ENCODE measurements at regions not wholly inside any gene's neighbourhood (a gene's known extent, or its start where the extent isn't known, plus 50 kb on each side); places are given as distances from the start of the nearest gene placed in this dataset.

DNA sequence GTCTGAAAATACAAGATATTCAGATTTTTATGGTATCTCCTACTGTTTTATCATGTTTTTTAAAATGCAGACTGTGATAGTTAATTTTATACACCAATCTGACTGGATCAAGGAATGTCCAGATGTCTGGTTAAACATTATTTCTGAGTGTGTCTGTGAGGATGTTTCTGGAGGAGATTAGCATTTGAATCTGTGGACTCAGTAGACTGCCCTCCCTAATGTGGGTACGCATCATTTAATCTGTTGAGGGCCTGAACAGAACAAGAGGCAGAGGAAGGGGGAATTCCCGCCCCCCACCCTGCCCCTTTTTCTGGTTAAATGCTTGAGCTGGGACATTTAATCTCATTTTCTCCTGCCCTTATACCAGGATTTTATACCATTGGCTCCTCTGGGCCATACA is 72.1 kb downstream of the AVPR1A start (continued):
- TF ChIP-seq, protein P1, sequence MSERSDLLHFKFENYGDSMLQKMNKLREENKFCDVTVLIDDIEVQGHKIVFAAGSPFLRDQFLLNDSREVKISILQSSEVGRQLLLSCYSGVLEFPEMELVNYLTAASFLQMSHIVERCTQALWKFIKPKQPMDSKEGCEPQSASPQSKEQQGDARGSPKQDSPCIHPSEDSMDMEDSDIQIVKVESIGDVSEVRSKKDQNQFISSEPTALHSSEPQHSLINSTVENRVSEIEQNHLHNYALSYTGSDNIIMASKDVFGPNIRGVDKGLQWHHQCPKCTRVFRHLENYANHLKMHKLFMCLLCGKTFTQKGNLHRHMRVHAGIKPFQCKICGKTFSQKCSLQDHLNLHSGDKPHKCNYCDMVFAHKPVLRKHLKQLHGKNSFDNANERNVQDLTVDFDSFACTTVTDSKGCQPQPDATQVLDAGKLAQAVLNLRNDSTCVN (tag by site-specific recombination; optimal IDR thresholded peaks at IDR 0.05) = no peak
- TF ChIP-seq, protein P2, sequence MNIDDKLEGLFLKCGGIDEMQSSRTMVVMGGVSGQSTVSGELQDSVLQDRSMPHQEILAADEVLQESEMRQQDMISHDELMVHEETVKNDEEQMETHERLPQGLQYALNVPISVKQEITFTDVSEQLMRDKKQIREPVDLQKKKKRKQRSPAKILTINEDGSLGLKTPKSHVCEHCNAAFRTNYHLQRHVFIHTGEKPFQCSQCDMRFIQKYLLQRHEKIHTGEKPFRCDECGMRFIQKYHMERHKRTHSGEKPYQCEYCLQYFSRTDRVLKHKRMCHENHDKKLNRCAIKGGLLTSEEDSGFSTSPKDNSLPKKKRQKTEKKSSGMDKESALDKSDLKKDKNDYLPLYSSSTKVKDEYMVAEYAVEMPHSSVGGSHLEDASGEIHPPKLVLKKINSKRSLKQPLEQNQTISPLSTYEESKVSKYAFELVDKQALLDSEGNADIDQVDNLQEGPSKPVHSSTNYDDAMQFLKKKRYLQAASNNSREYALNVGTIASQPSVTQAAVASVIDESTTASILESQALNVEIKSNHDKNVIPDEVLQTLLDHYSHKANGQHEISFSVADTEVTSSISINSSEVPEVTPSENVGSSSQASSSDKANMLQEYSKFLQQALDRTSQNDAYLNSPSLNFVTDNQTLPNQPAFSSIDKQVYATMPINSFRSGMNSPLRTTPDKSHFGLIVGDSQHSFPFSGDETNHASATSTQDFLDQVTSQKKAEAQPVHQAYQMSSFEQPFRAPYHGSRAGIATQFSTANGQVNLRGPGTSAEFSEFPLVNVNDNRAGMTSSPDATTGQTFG (tag by site-specific recombination; IDR thresholded peaks at IDR 0.05; ENCODE audit: borderline replicate concordance) = no peak
- TF ChIP-seq, protein P3, sequence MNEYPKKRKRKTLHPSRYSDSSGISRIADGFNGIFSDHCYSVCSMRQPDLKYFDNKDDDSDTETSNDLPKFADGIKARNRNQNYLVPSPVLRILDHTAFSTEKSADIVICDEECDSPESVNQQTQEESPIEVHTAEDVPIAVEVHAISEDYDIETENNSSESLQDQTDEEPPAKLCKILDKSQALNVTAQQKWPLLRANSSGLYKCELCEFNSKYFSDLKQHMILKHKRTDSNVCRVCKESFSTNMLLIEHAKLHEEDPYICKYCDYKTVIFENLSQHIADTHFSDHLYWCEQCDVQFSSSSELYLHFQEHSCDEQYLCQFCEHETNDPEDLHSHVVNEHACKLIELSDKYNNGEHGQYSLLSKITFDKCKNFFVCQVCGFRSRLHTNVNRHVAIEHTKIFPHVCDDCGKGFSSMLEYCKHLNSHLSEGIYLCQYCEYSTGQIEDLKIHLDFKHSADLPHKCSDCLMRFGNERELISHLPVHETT (tag by site-specific recombination; IDR thresholded peaks at IDR 0.05) = no peak
- TF ChIP-seq MEIS1 (CRISPR knock-in tag; IDR thresholded peaks at IDR 0.05; ENCODE audit: borderline replicate concordance) = no peak
- no peak for TF ChIP-seq GLIS2 (tag by site-specific recombination; IDR thresholded peaks at IDR 0.05)

DNA sequence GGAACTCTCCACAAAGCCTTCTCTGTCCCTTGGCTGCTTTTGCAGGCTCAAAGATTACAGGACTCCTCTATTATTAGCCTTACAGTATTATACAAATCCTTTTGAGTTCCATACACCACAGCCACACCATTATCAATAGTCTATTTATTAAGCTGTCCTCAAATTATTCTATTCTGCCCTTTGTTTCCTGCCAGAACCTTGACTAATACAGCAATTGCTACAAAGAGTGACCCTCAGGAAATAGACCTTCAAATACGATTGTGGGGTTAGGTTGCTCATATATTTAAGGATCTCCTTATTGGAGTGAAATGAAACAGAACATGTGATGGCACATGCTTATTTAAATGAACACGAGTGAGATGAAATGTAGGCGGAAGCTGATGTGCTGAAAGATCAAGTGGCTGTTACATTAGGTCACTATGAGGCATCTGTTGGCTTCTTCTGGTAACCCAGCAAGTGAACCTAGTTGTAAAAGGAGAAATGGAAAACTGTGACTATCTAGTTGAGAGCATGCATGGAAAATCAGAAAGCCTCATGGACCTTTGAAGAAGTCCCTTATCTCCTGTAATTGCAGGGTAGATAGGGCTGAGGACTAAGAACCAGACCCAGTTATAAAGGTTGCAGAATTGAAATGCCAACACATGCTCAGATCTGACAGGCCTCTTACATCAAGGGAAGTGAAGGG is 75.5 kb downstream of the AVPR1A start:
- no peaks in the 10 kb centered on the region for H3K36me3 ChIP-seq (ENCODE audit: control insufficient read depth in 2 of 2, insufficient read depth in 1 of 2, low read length in 2 of 2)
- H3K9me3 ChIP-seq (ENCODE audit: control insufficient read depth, insufficient read depth, low read depth, low read length) = no peaks in the 10 kb centered on the region
- TF ChIP-seq, protein P4, sequence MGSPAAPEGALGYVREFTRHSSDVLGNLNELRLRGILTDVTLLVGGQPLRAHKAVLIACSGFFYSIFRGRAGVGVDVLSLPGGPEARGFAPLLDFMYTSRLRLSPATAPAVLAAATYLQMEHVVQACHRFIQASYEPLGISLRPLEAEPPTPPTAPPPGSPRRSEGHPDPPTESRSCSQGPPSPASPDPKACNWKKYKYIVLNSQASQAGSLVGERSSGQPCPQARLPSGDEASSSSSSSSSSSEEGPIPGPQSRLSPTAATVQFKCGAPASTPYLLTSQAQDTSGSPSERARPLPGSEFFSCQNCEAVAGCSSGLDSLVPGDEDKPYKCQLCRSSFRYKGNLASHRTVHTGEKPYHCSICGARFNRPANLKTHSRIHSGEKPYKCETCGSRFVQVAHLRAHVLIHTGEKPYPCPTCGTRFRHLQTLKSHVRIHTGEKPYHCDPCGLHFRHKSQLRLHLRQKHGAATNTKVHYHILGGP (tag by site-specific recombination; IDR thresholded peaks at IDR 0.05) = no peak
- no peak for TF ChIP-seq ZNF48 (tag by site-specific recombination; IDR thresholded peaks at IDR 0.05)
- TF ChIP-seq ZNF501 (tag by site-specific recombination; IDR thresholded peaks at IDR 0.05) = no peak
- no peak for TF ChIP-seq BCL11A (tag by site-specific recombination; IDR thresholded peaks at IDR 0.05; ENCODE audit: low read depth)
- TF ChIP-seq ZNF658 (tag by site-specific recombination; IDR thresholded peaks at IDR 0.05) = no peak
- TF ChIP-seq ZNF335 (tag by site-specific recombination; conservative IDR thresholded peaks at IDR 0.05) = no peak
- no peak for TF ChIP-seq ZNF624 (tag by site-specific recombination; IDR thresholded peaks at IDR 0.05)
- TF ChIP-seq RBAK (tag by site-specific recombination; IDR thresholded peaks at IDR 0.05) = no peak
- no peaks in the 10 kb centered on the region for H3K4me1 ChIP-seq (ENCODE audit: control insufficient read depth, insufficient read depth, low read length)
- H3K27ac ChIP-seq (ENCODE audit: extremely low read depth, low read depth, low read length) = no peak overlapping the region
- no peak overlapping the region for H3K4me3 ChIP-seq (ENCODE audit: low read depth, low read length)
- ChIA-PET POLR2A (no interaction called here), CTCF (no interaction called here)

DNA sequence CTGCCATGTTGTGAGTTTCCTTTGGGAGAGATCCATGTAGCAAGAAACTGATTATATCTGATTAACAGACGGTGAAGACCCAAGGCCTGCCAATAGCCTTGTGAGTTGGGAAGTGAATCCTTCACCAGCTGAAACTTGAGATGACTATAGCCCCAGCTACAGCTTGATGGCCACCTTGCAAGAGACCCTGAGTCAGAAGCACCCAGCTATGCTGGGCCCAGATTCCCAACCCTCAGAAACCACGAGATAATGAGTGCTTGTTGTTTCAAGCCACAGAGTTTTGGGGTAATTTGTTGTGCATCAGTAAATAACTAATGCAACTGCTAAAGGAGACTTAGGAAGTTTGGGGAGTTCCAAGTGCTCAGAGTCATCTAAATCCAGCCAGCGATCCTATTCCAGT is 80.3 kb downstream of the AVPR1A start:
- ChIA-PET CTCF (interaction anchor here (0.7 to 3.5 kb wide), 7 partner anchors 27 to 633 kb away, joined by 3 to 26 read pairs (median 5); partner anchors contain the start of gene PPM1H), POLR2A (no interaction called here)
- Histone ChIP-seq H3K4me1 (ENCODE audit: control insufficient read depth, insufficient read depth, low read length) (no peaks in the 10 kb centered on the region), H3K27ac (ENCODE audit: extremely low read depth, low read depth, low read length) (no peak overlapping the region), H3K36me3 (ENCODE audit: control insufficient read depth in 2 of 2, insufficient read depth in 1 of 2, low read length in 2 of 2) (no peaks in the 10 kb centered on the region), H3K4me3 (ENCODE audit: low read depth, low read length) (no peak overlapping the region), H3K9me3 (ENCODE audit: control insufficient read depth, insufficient read depth, low read depth, low read length) (no peaks in the 10 kb centered on the region)
- TF ChIP-seq RBAK (tag by site-specific recombination; IDR thresholded peaks at IDR 0.05) (no peak), ZNF292 (tag by site-specific recombination; IDR thresholded peaks at IDR 0.05; ENCODE audit: borderline replicate concordance, low read depth) (no peak), ZNF133 (tag by site-specific recombination; IDR thresholded peaks at IDR 0.05) (no peak), KLF9 (tag by site-specific recombination; IDR thresholded peaks at IDR 0.05; ENCODE audit: low read depth) (no peak), KLF7 (tag by site-specific recombination; IDR thresholded peaks at IDR 0.05; ENCODE audit: borderline replicate concordance) (no peak), KLF8 (tag by site-specific recombination; IDR thresholded peaks at IDR 0.05) (no peak), ZNF394 (tag by site-specific recombination; IDR thresholded peaks at IDR 0.05; ENCODE audit: borderline replicate concordance) (no peak), GFI1B (tag by site-specific recombination; IDR thresholded peaks at IDR 0.05) (no peak), GLIS1 (tag by site-specific recombination; IDR thresholded peaks at IDR 0.05) (no peak), ZNF184 (tag by site-specific recombination; IDR thresholded peaks at IDR 0.05) (no peak), FEZF1 (tag by site-specific recombination; IDR thresholded peaks at IDR 0.05) (no peak)
- TF ChIP-seq, protein P5, sequence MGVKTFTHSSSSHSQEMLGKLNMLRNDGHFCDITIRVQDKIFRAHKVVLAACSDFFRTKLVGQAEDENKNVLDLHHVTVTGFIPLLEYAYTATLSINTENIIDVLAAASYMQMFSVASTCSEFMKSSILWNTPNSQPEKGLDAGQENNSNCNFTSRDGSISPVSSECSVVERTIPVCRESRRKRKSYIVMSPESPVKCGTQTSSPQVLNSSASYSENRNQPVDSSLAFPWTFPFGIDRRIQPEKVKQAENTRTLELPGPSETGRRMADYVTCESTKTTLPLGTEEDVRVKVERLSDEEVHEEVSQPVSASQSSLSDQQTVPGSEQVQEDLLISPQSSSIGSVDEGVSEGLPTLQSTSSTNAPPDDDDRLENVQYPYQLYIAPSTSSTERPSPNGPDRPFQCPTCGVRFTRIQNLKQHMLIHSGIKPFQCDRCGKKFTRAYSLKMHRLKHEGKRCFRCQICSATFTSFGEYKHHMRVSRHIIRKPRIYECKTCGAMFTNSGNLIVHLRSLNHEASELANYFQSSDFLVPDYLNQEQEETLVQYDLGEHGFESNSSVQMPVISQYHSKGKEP (tag by site-specific recombination; IDR thresholded peaks at IDR 0.05) = no peak
